ENCODE measurements at regions not wholly inside any gene's neighbourhood (a gene's known extent, or its start where the extent isn't known, plus 50 kb on each side); places are given as distances from the start of the nearest gene placed in this dataset.
"Not testable (repeated sequence)": the region's sequence is repeated elsewhere in the genome, so short reads cannot be mapped to it uniquely, and the experiment has no call there.

- TF ChIP-seq CTCF (IDR thresholded peaks at IDR 0.05; ENCODE audit: low read depth, low read length, missing input control); ZBTB33 (IDR thresholded peaks at IDR 0.05); SP1 (IDR thresholded peaks at IDR 0.05): not testable (repeated sequence)
Observed at GRCh38 chr1:29589716-29590115, 353.4 kb downstream of the PTPRU start.
